Stomach (tissue), 4 donors: ENCODE measurements at regions not wholly inside any gene's neighbourhood (a gene's known extent, or its start where the extent isn't known, plus 50 kb on each side); places are given as distances from the start of the nearest gene placed in this dataset.

ENCODE experiments used
- EP300 ChIP-seq: sonication (generic); formaldehyde crosslinking; IDR thresholded peaks from one replicate; pipeline ENCODE4 v1.6.1; 2017; ENCODE audit warnings: antibody characterized with exemption
- POLR2A ChIP-seq, 4 donors: fragments of 450-650 bp; IDR thresholded peaks; one replicate each; pipeline ENCODE4 v1.6.1; 2016; ENCODE audit warnings: antibody characterized with exemption in 4 of 4, control low read depth in 2 of 4, mild to moderate bottlenecking in 1 of 4, moderate library complexity in 1 of 4
- POLR2AphosphoS5 ChIP-seq, 3 donors: sonication (generic); formaldehyde crosslinking; IDR thresholded peaks; one replicate each; pipeline ENCODE4 v1.6.1; 2016; ENCODE audit warnings: antibody characterized with exemption in 3 of 3
- TF ChIP-seq, protein P1 (sequence below), 7 experiments: fragments of 450-650 bp in 4 of 7; fragments of 200-600 bp in 3 of 7; sonication (generic) in 3 of 7; IDR thresholded peaks; one replicate each; pipeline ENCODE4 v1.5.1; 2016 to 2019; ENCODE audit warnings: antibody characterized with exemption in 7 of 7, control low read depth in 2 of 7, mild to moderate bottlenecking in 1 of 7

DNA sequence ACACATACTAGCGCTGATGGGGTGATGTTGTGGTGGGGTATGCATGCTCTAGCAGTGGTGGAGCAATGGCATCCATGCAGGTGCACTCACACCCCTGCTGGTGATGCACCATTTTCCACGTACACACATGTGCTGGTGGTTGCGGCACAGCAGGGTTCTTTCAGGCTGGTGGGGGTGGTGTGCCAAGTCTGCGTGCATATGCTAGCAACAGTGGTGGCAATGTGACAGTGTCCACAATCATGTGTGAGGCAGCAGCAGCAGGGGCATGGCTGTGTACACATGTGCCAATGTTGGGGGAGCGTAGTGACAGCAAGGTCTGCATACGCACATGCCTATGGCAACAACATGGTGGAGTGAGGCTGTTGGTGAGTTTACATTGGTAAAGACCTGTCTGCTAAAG, 148.1 kb downstream of the ZWINT start:
- TF ChIP-seq, protein P1, sequence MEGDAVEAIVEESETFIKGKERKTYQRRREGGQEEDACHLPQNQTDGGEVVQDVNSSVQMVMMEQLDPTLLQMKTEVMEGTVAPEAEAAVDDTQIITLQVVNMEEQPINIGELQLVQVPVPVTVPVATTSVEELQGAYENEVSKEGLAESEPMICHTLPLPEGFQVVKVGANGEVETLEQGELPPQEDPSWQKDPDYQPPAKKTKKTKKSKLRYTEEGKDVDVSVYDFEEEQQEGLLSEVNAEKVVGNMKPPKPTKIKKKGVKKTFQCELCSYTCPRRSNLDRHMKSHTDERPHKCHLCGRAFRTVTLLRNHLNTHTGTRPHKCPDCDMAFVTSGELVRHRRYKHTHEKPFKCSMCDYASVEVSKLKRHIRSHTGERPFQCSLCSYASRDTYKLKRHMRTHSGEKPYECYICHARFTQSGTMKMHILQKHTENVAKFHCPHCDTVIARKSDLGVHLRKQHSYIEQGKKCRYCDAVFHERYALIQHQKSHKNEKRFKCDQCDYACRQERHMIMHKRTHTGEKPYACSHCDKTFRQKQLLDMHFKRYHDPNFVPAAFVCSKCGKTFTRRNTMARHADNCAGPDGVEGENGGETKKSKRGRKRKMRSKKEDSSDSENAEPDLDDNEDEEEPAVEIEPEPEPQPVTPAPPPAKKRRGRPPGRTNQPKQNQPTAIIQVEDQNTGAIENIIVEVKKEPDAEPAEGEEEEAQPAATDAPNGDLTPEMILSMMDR (IDR thresholded peaks at IDR 0.05) = no peak
- TF ChIP-seq POLR2A (IDR thresholded peaks at IDR 0.05) (no peak), EP300 (no peak), POLR2AphosphoS5 (IDR thresholded peaks at IDR 0.05) (no peak)
